C4-2B (cell line): ENCODE measurements at regions not wholly inside any gene's neighbourhood (a gene's known extent, or its start where the extent isn't known, plus 50 kb on each side); places are given as distances from the start of the nearest gene placed in this dataset.

ENCODE experiments used
- ZFX ChIP-seq: fragments of 450-650 bp; IDR thresholded peaks from 2 replicates; pipeline ENCODE4 v1.6.1; 2017
- TF ChIP-seq, protein P1 (sequence below): fragments of 450-650 bp; conservative IDR thresholded peaks from 2 replicates; pipeline ENCODE4 v1.5.1; 2017; ENCODE audit warnings: mild to moderate bottlenecking

DNA sequence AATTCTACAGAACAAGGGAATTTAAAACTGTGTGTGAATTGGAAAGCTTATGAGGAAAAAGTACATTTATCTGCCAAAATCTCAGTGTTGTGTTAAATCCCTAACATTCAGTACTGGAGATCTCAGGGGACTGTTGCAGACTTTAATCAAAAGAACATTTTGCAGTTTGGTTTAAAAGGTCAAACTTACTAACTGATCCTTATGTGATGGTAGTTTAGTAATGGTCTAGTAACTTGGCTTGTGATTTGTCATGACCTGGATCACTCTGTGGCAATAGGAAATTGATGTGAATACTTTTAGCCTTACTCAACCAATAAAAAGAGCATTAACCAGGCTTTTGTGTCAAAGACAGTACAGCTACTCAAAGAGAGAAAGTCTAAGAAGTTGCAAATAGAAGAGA is 862.1 kb upstream of the MIR17HG start:
- TF ChIP-seq, protein P1, sequence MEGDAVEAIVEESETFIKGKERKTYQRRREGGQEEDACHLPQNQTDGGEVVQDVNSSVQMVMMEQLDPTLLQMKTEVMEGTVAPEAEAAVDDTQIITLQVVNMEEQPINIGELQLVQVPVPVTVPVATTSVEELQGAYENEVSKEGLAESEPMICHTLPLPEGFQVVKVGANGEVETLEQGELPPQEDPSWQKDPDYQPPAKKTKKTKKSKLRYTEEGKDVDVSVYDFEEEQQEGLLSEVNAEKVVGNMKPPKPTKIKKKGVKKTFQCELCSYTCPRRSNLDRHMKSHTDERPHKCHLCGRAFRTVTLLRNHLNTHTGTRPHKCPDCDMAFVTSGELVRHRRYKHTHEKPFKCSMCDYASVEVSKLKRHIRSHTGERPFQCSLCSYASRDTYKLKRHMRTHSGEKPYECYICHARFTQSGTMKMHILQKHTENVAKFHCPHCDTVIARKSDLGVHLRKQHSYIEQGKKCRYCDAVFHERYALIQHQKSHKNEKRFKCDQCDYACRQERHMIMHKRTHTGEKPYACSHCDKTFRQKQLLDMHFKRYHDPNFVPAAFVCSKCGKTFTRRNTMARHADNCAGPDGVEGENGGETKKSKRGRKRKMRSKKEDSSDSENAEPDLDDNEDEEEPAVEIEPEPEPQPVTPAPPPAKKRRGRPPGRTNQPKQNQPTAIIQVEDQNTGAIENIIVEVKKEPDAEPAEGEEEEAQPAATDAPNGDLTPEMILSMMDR = no peak
- TF ChIP-seq ZFX = no peak
